SK-N-SH (cell line): ENCODE measurements at regions not wholly inside any gene's neighbourhood (a gene's known extent, or its start where the extent isn't known, plus 50 kb on each side); places are given as distances from the start of the nearest gene placed in this dataset.

ENCODE experiments used
- CTCF ChIA-PET: fragments of 300-600, 350-600 bp; formaldehyde crosslinking; extraction: SDS; loops from one replicate; lab custom pipeline; 2021; lab: Yijun Ruan, JAX
- POLR2A ChIA-PET: fragments of 350-600 bp; sonication (Branson Sonifier 250); formaldehyde crosslinking; extraction: SDS; loops from one replicate; lab custom pipeline; 2020; ENCODE audit warnings: antibody characterized with exemption, inconsistent platforms; lab: Yijun Ruan, JAX
- DNase-seq: peaks from one replicate; pipeline ENCODE4 v3.0.0; 2012
- H2AFZ ChIP-seq: fragments of 200-600 bp; sonication (generic); 2 replicates; pipeline ENCODE4 v1.8.1; 2016; ENCODE audit warnings: antibody characterized with exemption, mild to moderate bottlenecking, low read depth
- H3F3A ChIP-seq: fragments of 200-600 bp; sonication (generic); replicated peaks from 2 replicates; pipeline ENCODE3; 2016; ENCODE audit warnings: antibody characterized with exemption, mild to moderate bottlenecking; ENCODE audit not compliant: insufficient read depth
- H3K27ac ChIP-seq, 2 experiments: fragments of 200-500 bp in 1 of 2; fragments of 200-600 bp in 1 of 2; sonication (Bioruptor generic) in 1 of 2; sonication (generic), shearing (Covaris generic) in 1 of 2; 2 replicates each; pipeline versions ENCODE4 v1.5.1 to v1.6.1; 2014 to 2016; ENCODE audit warnings: low read depth in 2 of 2, inconsistent platforms in 1 of 2, low read length in 1 of 2, mild to moderate bottlenecking in 1 of 2, mixed read lengths in 1 of 2
- H3K27me3 ChIP-seq: fragments of 200-600 bp; sonication (generic), shearing (Covaris generic); 2 replicates; pipeline ENCODE4 v1.6.1; 2016; ENCODE audit warnings: mixed run types; ENCODE audit not compliant: insufficient read depth
- H3K36me3 ChIP-seq, 2 experiments: fragments of 200-500 bp in 1 of 2; fragments of 200-600 bp in 1 of 2; sonication (Bioruptor generic) in 1 of 2; sonication (generic) in 1 of 2; replicated peaks in 1 of 2; 2 replicates each; pipeline versions ENCODE3 to v1.5.1; 2014 to 2016; ENCODE audit warnings: low read length in 1 of 2, mild to moderate bottlenecking in 1 of 2; ENCODE audit not compliant: insufficient read depth in 2 of 2, control insufficient read depth in 1 of 2
- H3K4me1 ChIP-seq, 2 experiments: fragments of 200-500 bp in 1 of 2; fragments of 200-600 bp in 1 of 2; sonication (Bioruptor generic) in 1 of 2; sonication (generic), shearing (Covaris generic) in 1 of 2; 2 replicates each; pipeline versions ENCODE4 v1.5.1 to v1.6.1; 2014 to 2016; ENCODE audit warnings: low read depth in 1 of 2, low read length in 1 of 2, mixed run types in 1 of 2; ENCODE audit not compliant: insufficient read depth in 2 of 2, control insufficient read depth in 1 of 2
- H3K4me2 ChIP-seq: fragments of 200-600 bp; sonication (generic), shearing (Covaris generic); 2 replicates; pipeline ENCODE4 v1.6.1; 2017; ENCODE audit warnings: mixed run types
- H3K4me3 ChIP-seq, 2 experiments: fragments of 200-500 bp in 1 of 2; fragments of 200-600 bp in 1 of 2; sonication (Bioruptor generic) in 1 of 2; sonication (generic), shearing (Covaris generic) in 1 of 2; 2 replicates each; pipeline versions ENCODE4 v1.5.1 to v1.8.1; 2014 to 2016; ENCODE audit warnings: low read depth in 2 of 2, inconsistent platforms in 1 of 2, low read length in 1 of 2, mild to moderate bottlenecking in 1 of 2, mixed read lengths in 1 of 2, moderate library complexity in 1 of 2
- H3K79me2 ChIP-seq: fragments of 200-600 bp; sonication (generic); 2 replicates; pipeline ENCODE4 v1.8.1; 2017; ENCODE audit warnings: mild to moderate bottlenecking; ENCODE audit not compliant: insufficient read depth
- H3K9ac ChIP-seq: fragments of 200-600 bp; sonication (generic); 2 replicates; pipeline ENCODE4 v1.6.1; 2017; ENCODE audit warnings: mixed run types
- H3K9me2 ChIP-seq: fragments of 200-600 bp; sonication (generic); 2 replicates; pipeline ENCODE4 v1.6.1; 2017; ENCODE audit warnings: mixed run types
- H3K9me3 ChIP-seq: fragments of 200-600 bp; sonication (generic); 2 replicates; pipeline ENCODE4 v1.6.1; 2017; ENCODE audit warnings: mixed run types, mild to moderate bottlenecking, moderate library complexity
- H4K20me1 ChIP-seq: fragments of 200-600 bp; sonication (generic); 2 replicates; pipeline ENCODE4 v1.6.1; 2017; ENCODE audit warnings: mild to moderate bottlenecking, mixed run types; ENCODE audit not compliant: insufficient read depth
- CHD2 ChIP-seq: fragments of 150-350 bp; IDR thresholded peaks from 2 replicates; pipeline ENCODE4 v1.6.1; 2018; ENCODE audit warnings: low read length; ENCODE audit not compliant: partially characterized antibody
- EP300 ChIP-seq, 2 experiments: IDR thresholded peaks; 2 replicates each; pipeline versions ENCODE4 v1.4.0 to v1.6.1; 2012; ENCODE audit warnings: borderline replicate concordance in 1 of 2, low read depth in 1 of 2, low read length in 1 of 2
- FOXJ3 ChIP-seq: sonication (generic); formaldehyde crosslinking; IDR thresholded peaks from 2 replicates; pipeline ENCODE4 v1.5.1; 2020; ENCODE audit warnings: mild to moderate bottlenecking, missing genetic modification reagents
- TEAD4 ChIP-seq: IDR thresholded peaks from 2 replicates; pipeline ENCODE4 v1.4.0; 2012; ENCODE audit warnings: mild to moderate bottlenecking, borderline replicate concordance; ENCODE audit not compliant: insufficient read depth
- WGBS: methylation state at CpG from one replicate; pipeline ENCODE4 v1.1.6; 2017; ENCODE audit warnings: low lambda C conversion rate; 5-methylcytosine and 5-hydroxymethylcytosine counted together
- TF ChIP-seq, protein P1 (sequence below): IDR thresholded peaks from 2 replicates; pipeline ENCODE4; 2012
- TF ChIP-seq, protein P2 (sequence below): IDR thresholded peaks from 2 replicates; pipeline ENCODE4 v1.4.0; 2012; ENCODE audit warnings: low read depth, borderline replicate concordance

- Histone ChIP-seq H3K9me3 (no peaks in the 10 kb centered on the region), H4K20me1 (no peaks in the 10 kb centered on the region), H3K4me2 (no peak overlapping the region), H3K4me3 (no peak overlapping the region), H3K36me3 (no peaks in the 10 kb centered on the region), H3K27ac (no peak overlapping the region), H3F3A (no peaks in the 10 kb centered on the region), H3K9me2 (no peaks in the 10 kb centered on the region), H2AFZ (no peak overlapping the region), H3K4me1 (peaks cover 0 to 15% of the 10 kb centered on the region in 2 experiments; a peak in 1 of 4 replicates), H3K79me2 (no peaks in the 10 kb centered on the region), H3K9ac (no peak overlapping the region), H3K27me3 (no peaks in the 10 kb centered on the region)
- DNase-seq = no peak
- ChIA-PET CTCF (no interaction called here), POLR2A (no interaction called here)
- 9% methylated on average over 2 of the region's 2 CpGs for WGBS
- TF ChIP-seq, protein P1, sequence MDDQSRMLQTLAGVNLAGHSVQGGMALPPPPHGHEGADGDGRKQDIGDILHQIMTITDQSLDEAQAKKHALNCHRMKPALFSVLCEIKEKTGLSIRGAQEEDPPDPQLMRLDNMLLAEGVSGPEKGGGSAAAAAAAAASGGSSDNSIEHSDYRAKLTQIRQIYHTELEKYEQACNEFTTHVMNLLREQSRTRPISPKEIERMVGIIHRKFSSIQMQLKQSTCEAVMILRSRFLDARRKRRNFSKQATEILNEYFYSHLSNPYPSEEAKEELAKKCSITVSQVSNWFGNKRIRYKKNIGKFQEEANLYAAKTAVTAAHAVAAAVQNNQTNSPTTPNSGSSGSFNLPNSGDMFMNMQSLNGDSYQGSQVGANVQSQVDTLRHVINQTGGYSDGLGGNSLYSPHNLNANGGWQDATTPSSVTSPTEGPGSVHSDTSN = no peak
- TF ChIP-seq FOXJ3 (CRISPR knock-in tag) = no peak
These were observed 73.4 kb upstream of the TEX51 start for GRCh38 chr2:126825316-126825715.

- H3K27me3 ChIP-seq = no peaks in the 10 kb centered on the region
- H2AFZ ChIP-seq = no peak overlapping the region
- no peak for TF ChIP-seq EP300 (IDR thresholded peaks at IDR 0.05; ENCODE audit: borderline replicate concordance in 1 of 2, low read depth in 1 of 2, low read length in 1 of 2)
- ChIA-PET CTCF (interaction anchor here (1.1 kb wide), 1 partner anchor 13 kb away, joined by 3 read pairs; no protein-coding TSS in a partner anchor), POLR2A (no interaction called here)
- H3K4me1 ChIP-seq = peaks cover 0 to 15% of the 10 kb centered on the region in 2 experiments; a peak in 1 of 4 replicates
- no peak overlapping the region for H3K27ac ChIP-seq
- no peaks in the 10 kb centered on the region for H3K79me2 ChIP-seq
- DNase-seq = no peak
- no peaks in the 10 kb centered on the region for H4K20me1 ChIP-seq
- no peaks in the 10 kb centered on the region for H3F3A ChIP-seq
- H3K36me3 ChIP-seq = no peaks in the 10 kb centered on the region
- H3K4me2 ChIP-seq = no peak overlapping the region
- H3K9ac ChIP-seq = no peak overlapping the region
- H3K4me3 ChIP-seq = no peak overlapping the region
- WGBS = 27% methylated on average over 1 of the region's 1 CpG
- no peaks in the 10 kb centered on the region for H3K9me2 ChIP-seq
- no peaks in the 10 kb centered on the region for H3K9me3 ChIP-seq
These were observed 72.2 kb upstream of the TEX51 start for GRCh38 chr2:126826491-126826890.

- Histone ChIP-seq H3K9me2 (no peaks in the 10 kb centered on the region), H3K9ac (no peak overlapping the region), H2AFZ (no peak overlapping the region), H3K36me3 (no peaks in the 10 kb centered on the region), H3K79me2 (no peaks in the 10 kb centered on the region), H3K27me3 (no peaks in the 10 kb centered on the region), H3K4me1 (peaks cover 0 to 10% of the 10 kb centered on the region in 2 experiments; a peak in 1 of 4 replicates), H3K4me2 (no peak overlapping the region), H3K4me3 (no peak overlapping the region), H3K27ac (no peak overlapping the region), H4K20me1 (no peaks in the 10 kb centered on the region), H3F3A (no peaks in the 10 kb centered on the region), H3K9me3 (no peaks in the 10 kb centered on the region)
- 40% methylated on average over 6 of the region's 8 CpGs for WGBS
- ChIA-PET POLR2A (no interaction called here), CTCF (interaction anchor here (1.1 kb wide), 1 partner anchor 12 kb away, joined by 3 read pairs; no protein-coding TSS in a partner anchor)
- TF ChIP-seq, protein P2, sequence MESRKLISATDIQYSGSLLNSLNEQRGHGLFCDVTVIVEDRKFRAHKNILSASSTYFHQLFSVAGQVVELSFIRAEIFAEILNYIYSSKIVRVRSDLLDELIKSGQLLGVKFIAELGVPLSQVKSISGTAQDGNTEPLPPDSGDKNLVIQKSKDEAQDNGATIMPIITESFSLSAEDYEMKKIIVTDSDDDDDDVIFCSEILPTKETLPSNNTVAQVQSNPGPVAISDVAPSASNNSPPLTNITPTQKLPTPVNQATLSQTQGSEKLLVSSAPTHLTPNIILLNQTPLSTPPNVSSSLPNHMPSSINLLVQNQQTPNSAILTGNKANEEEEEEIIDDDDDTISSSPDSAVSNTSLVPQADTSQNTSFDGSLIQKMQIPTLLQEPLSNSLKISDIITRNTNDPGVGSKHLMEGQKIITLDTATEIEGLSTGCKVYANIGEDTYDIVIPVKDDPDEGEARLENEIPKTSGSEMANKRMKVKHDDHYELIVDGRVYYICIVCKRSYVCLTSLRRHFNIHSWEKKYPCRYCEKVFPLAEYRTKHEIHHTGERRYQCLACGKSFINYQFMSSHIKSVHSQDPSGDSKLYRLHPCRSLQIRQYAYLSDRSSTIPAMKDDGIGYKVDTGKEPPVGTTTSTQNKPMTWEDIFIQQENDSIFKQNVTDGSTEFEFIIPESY = no peak
- no peak for TF ChIP-seq CHD2
- no peak for TF ChIP-seq TEAD4
- DNase-seq = no peak
These were observed 71.3 kb upstream of the TEX51 start for GRCh38 chr2:126827371-126827770.
